ENCODE measurements at regions not wholly inside any gene's neighbourhood (a gene's known extent, or its start where the extent isn't known, plus 50 kb on each side); places are given as distances from the start of the nearest gene placed in this dataset.

DNA sequence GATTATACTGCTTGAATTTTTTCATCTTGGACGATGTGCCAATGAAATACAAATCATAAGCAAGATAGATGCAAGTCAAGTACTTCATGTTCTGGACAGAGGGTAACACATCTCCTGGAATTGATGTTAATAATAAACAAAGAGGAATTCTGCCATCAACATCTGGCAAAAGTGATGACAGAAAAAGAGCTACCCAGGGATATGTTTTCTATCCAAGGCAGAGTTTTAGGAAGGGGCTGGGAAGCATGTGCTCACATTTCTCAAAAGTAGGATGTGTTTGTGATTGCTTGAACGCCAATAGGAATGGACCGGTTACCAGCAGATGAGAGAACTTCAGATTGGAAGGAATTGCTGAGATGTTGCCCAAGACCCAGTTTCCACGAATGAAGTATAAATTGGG is 242.6 kb upstream of the AGTR1 start (continued):
- TF ChIP-seq, protein P1, sequence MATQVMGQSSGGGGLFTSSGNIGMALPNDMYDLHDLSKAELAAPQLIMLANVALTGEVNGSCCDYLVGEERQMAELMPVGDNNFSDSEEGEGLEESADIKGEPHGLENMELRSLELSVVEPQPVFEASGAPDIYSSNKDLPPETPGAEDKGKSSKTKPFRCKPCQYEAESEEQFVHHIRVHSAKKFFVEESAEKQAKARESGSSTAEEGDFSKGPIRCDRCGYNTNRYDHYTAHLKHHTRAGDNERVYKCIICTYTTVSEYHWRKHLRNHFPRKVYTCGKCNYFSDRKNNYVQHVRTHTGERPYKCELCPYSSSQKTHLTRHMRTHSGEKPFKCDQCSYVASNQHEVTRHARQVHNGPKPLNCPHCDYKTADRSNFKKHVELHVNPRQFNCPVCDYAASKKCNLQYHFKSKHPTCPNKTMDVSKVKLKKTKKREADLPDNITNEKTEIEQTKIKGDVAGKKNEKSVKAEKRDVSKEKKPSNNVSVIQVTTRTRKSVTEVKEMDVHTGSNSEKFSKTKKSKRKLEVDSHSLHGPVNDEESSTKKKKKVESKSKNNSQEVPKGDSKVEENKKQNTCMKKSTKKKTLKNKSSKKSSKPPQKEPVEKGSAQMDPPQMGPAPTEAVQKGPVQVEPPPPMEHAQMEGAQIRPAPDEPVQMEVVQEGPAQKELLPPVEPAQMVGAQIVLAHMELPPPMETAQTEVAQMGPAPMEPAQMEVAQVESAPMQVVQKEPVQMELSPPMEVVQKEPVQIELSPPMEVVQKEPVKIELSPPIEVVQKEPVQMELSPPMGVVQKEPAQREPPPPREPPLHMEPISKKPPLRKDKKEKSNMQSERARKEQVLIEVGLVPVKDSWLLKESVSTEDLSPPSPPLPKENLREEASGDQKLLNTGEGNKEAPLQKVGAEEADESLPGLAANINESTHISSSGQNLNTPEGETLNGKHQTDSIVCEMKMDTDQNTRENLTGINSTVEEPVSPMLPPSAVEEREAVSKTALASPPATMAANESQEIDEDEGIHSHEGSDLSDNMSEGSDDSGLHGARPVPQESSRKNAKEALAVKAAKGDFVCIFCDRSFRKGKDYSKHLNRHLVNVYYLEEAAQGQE (IDR thresholded peaks at IDR 0.05), result no peak
- TF ChIP-seq MAZ (IDR thresholded peaks at IDR 0.05; ENCODE audit: borderline replicate concordance, low read depth, low read length) (no peak), EHF (CRISPR knock-in tag; IDR thresholded peaks at IDR 0.05) (no peak)

DNA sequence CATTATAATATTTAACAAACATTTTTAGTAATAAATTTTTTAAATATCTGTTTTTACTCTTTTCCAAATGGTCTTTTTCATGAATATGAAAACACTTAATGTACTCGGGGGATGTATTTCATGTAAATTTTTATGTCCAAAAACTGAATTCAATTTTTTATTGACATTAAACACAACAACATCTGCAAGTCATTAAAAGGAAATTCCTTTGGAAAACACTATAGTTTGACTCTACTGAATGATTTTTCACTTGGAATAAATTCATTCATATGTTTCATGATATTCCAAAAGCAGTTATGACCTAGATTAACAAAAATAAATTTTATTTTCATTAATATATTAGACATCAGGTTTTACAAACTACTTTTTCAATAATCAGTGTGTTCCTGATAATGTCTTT is 239.8 kb upstream of the AGTR1 start:
- FAIRE-seq (no peak), DNase-seq (ENCODE audit: low read depth in 1 of 2, low spot score in 1 of 2) (no peak), ATAC-seq (no peak)
- H3K4me3 ChIP-seq, result no peak overlapping the region
- POLR2A ChIA-PET, result no interaction called here
- no peaks in the 10 kb centered on the region for H3K9me3 ChIP-seq
- 55% methylated on average over 1 of the region's 1 CpG for WGBS (ENCODE audit: missing lambda C conversion rate)
- CTCF ChIA-PET, result no interaction called here
- H3K4me1 ChIP-seq, result no peaks in the 10 kb centered on the region
- H3K27ac ChIP-seq, result no peak overlapping the region
- no peak overlapping the region for H3K4me2 ChIP-seq
- no peak for TF ChIP-seq CBX8 (IDR thresholded peaks at IDR 0.05)
- TF ChIP-seq, protein P2, sequence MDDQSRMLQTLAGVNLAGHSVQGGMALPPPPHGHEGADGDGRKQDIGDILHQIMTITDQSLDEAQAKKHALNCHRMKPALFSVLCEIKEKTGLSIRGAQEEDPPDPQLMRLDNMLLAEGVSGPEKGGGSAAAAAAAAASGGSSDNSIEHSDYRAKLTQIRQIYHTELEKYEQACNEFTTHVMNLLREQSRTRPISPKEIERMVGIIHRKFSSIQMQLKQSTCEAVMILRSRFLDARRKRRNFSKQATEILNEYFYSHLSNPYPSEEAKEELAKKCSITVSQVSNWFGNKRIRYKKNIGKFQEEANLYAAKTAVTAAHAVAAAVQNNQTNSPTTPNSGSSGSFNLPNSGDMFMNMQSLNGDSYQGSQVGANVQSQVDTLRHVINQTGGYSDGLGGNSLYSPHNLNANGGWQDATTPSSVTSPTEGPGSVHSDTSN (IDR thresholded peaks at IDR 0.05), result no peak
- no peak for TF ChIP-seq ZNF302 (CRISPR knock-in tag; IDR thresholded peaks at IDR 0.05)
- no peak for TF ChIP-seq ZFP36 (IDR thresholded peaks at IDR 0.05; ENCODE audit: borderline replicate concordance, partially characterized antibody)
- TF ChIP-seq BCL3 (IDR thresholded peaks at IDR 0.05), result no peak
- TF ChIP-seq, protein P3, sequence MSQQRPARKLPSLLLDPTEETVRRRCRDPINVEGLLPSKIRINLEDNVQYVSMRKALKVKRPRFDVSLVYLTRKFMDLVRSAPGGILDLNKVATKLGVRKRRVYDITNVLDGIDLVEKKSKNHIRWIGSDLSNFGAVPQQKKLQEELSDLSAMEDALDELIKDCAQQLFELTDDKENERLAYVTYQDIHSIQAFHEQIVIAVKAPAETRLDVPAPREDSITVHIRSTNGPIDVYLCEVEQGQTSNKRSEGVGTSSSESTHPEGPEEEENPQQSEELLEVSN (IDR thresholded peaks at IDR 0.05; ENCODE audit: borderline replicate concordance, low read depth), result no peak
- no peak for TF ChIP-seq HOXB5 (CRISPR knock-in tag; IDR thresholded peaks at IDR 0.05)
- TF ChIP-seq, protein P4, sequence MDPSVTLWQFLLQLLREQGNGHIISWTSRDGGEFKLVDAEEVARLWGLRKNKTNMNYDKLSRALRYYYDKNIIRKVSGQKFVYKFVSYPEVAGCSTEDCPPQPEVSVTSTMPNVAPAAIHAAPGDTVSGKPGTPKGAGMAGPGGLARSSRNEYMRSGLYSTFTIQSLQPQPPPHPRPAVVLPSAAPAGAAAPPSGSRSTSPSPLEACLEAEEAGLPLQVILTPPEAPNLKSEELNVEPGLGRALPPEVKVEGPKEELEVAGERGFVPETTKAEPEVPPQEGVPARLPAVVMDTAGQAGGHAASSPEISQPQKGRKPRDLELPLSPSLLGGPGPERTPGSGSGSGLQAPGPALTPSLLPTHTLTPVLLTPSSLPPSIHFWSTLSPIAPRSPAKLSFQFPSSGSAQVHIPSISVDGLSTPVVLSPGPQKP (IDR thresholded peaks at IDR 0.05; ENCODE audit: low read depth, low read length), result no peak
- no peak for TF ChIP-seq RFX5 (IDR thresholded peaks at IDR 0.05)
- TF ChIP-seq, protein P5, sequence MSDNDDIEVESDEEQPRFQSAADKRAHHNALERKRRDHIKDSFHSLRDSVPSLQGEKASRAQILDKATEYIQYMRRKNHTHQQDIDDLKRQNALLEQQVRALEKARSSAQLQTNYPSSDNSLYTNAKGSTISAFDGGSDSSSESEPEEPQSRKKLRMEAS (IDR thresholded peaks at IDR 0.05), result no peak

- ChIA-PET POLR2A (no interaction called here), CTCF (no interaction called here)
- FAIRE-seq (no peak), ATAC-seq (no peak), DNase-seq (ENCODE audit: low read depth in 1 of 2, low spot score in 1 of 2) (peak in 1 of 2 experiments; percentile 10)
- H3K27ac ChIP-seq, result no peak overlapping the region
- no peak overlapping the region for H3K4me2 ChIP-seq
- WGBS (ENCODE audit: missing lambda C conversion rate), result 37% methylated on average over 1 of the region's 1 CpG
- H3K4me3 ChIP-seq, result no peak overlapping the region
- H3K9me3 ChIP-seq, result no peaks in the 10 kb centered on the region
- H3K4me1 ChIP-seq, result no peaks in the 10 kb centered on the region
- no peak for TF ChIP-seq PHF8 (IDR thresholded peaks at IDR 0.05; ENCODE audit: borderline replicate concordance, low read depth)
- peak; percentile 25 to 44; a peak in 3 of 5 replicates for TF ChIP-seq RAD21 (conservative IDR thresholded peaks at IDR 0.05 in 1 of 2, IDR thresholded peaks at IDR 0.05 in 1 of 2)
- no peak for TF ChIP-seq NR3C1 (IDR thresholded peaks at IDR 0.05)
- no peak for TF ChIP-seq ATOH8 (CRISPR knock-in tag; IDR thresholded peaks at IDR 0.05; ENCODE audit: low read depth)
- TF ChIP-seq, protein P4 (IDR thresholded peaks at IDR 0.05; ENCODE audit: low read depth, low read length), result no peak
- no peak for TF ChIP-seq HOXB5 (CRISPR knock-in tag; IDR thresholded peaks at IDR 0.05)
- TF ChIP-seq SMC3 (IDR thresholded peaks at IDR 0.05), result 0 out of 3 replicates have a peak, but pooled peaks have one; percentile 24
- no peak for TF ChIP-seq RARB (CRISPR knock-in tag; IDR thresholded peaks at IDR 0.05)
- no peak for TF ChIP-seq MYC (IDR thresholded peaks at IDR 0.05; ENCODE audit: borderline replicate concordance, low read length)
- no peak for TF ChIP-seq HOXA7 (CRISPR knock-in tag; IDR thresholded peaks at IDR 0.05)
- TF ChIP-seq ZSCAN20 (CRISPR knock-in tag; IDR thresholded peaks at IDR 0.05), result no peak
- TF ChIP-seq JUNB (IDR thresholded peaks at IDR 0.05), result no peak
- TF ChIP-seq CHD4 (IDR thresholded peaks at IDR 0.05; ENCODE audit: borderline replicate concordance), result no peak
Measured at GRCh38 chr3:148459931-148460513, 237.7 kb upstream of the AGTR1 start.
